ENCODE measurements at regions not wholly inside any gene's neighbourhood (a gene's known extent, or its start where the extent isn't known, plus 50 kb on each side); places are given as distances from the start of the nearest gene placed in this dataset.

DNA sequence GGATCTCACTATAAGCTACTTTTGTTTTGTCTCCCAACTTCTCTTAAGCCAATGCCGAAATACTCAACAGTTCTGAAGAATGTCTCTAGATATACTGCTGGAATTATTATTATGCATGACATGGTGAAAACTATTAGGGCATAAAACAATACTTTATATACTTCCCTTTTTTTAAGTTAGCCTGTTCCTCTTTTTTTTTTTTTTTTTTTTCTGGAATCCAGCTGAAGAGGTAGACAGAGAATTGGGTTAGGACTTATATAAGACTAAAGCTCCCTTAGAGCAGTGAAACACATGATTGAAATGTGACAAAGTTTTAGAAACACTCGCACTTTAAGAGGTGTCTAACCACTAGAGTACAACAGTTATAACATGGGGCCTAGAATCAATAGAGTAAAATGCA is 850.9 kb upstream of the PCDH9 start:
- Histone ChIP-seq H3K27me3 (replicated peaks; ENCODE audit: insufficient read depth) (no peaks in the 10 kb centered on the region), H3F3A (ENCODE audit: insufficient read depth) (no peaks in the 10 kb centered on the region), H3K9me3 (ENCODE audit: low read depth) (peaks cover 3% of the 10 kb centered on the region), H3K9ac (no peak overlapping the region), H3K36me3 (ENCODE audit: low read depth) (no peaks in the 10 kb centered on the region), H3K9me2 (ENCODE audit: insufficient read depth) (no peaks in the 10 kb centered on the region), H4K20me1 (ENCODE audit: insufficient read depth) (no peaks in the 10 kb centered on the region), H3K4me1 (ENCODE audit: insufficient read depth) (no peaks in the 10 kb centered on the region), H3K27ac (no peak overlapping the region), H2AFZ (no peak overlapping the region), H3K4me2 (ENCODE audit: unreplicated experiment) (no peak overlapping the region), H3K4me3 (no peak overlapping the region), H3K79me2 (ENCODE audit: insufficient read depth) (no peaks in the 10 kb centered on the region)
- 28 to 38% methylated on average over 2 of the region's 2 CpGs for WGBS, 2 experiments (ENCODE audit: low coverage in 1 of 2, low lambda C conversion rate in 2 of 2, missing lambda C conversion rate in 2 of 2)
- in situ Hi-C loops (cut with MboI) = no loop called here
- no peak for TF ChIP-seq EZH2 (IDR thresholded peaks at IDR 0.05; ENCODE audit: insufficient read depth, poor library complexity, severe bottlenecking)
- no peak for DNase-seq

DNA sequence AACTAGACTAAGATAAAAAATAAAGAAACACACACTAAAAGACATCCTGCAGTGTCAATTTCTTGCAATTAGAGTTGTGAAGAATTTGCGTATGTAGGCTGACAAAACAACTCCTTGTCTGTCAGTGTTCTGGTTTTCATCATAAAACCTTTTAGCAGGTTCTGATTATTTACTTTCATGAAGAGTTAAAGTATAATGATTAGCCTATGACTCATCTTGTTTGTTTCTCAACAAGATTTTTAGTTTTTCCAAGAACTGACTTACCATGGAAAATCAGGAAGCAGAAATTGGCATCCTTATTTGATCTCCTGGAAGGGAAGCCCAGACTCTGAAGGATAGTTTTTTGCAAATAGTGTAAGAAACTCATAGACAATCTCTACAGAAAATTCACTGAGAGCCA is 848.7 kb upstream of the PCDH9 start:
- peaks cover 3% of the 10 kb centered on the region for H3K9me3 ChIP-seq (ENCODE audit: low read depth)
- H3K4me1 ChIP-seq (ENCODE audit: insufficient read depth) = no peaks in the 10 kb centered on the region
- 7 to 9% methylated on average over 1 of the region's 1 CpG for WGBS, 2 experiments (ENCODE audit: low coverage in 1 of 2, low lambda C conversion rate in 2 of 2, missing lambda C conversion rate in 2 of 2)
- H3K4me3 ChIP-seq = no peak overlapping the region
- no peaks in the 10 kb centered on the region for H3K79me2 ChIP-seq (ENCODE audit: insufficient read depth)
- in situ Hi-C loops (cut with MboI) = no loop called here
- TF ChIP-seq EZH2phosphoT487 (IDR thresholded peaks at IDR 0.05; ENCODE audit: insufficient read depth, low read depth) = no peak
- TF ChIP-seq EZH2 (IDR thresholded peaks at IDR 0.05; ENCODE audit: insufficient read depth, poor library complexity, severe bottlenecking) = no peak
- H3K9ac ChIP-seq = no peak overlapping the region
- H2AFZ ChIP-seq = no peak overlapping the region
- no peaks in the 10 kb centered on the region for H3K27me3 ChIP-seq (replicated peaks; ENCODE audit: insufficient read depth)
- no peak overlapping the region for H3K4me2 ChIP-seq (ENCODE audit: unreplicated experiment)
- no peak overlapping the region for H3K27ac ChIP-seq
- H4K20me1 ChIP-seq (ENCODE audit: insufficient read depth) = no peaks in the 10 kb centered on the region
- H3K9me2 ChIP-seq (ENCODE audit: insufficient read depth) = no peaks in the 10 kb centered on the region
- DNase-seq = no peak
- H3K36me3 ChIP-seq (ENCODE audit: low read depth) = no peaks in the 10 kb centered on the region
- no peaks in the 10 kb centered on the region for H3F3A ChIP-seq (ENCODE audit: insufficient read depth)

GRCh38 chr13:68078469-68078868 is 848.3 kb upstream of the PCDH9 start:
- Histone ChIP-seq H3K9me3 (ENCODE audit: low read depth) (peaks cover 4% of the 10 kb centered on the region), H3K79me2 (ENCODE audit: insufficient read depth) (no peaks in the 10 kb centered on the region), H3K36me3 (ENCODE audit: low read depth) (no peaks in the 10 kb centered on the region), H2AFZ (no peak overlapping the region), H3K4me1 (ENCODE audit: insufficient read depth) (no peaks in the 10 kb centered on the region), H3K27me3 (replicated peaks; ENCODE audit: insufficient read depth) (no peaks in the 10 kb centered on the region), H3F3A (ENCODE audit: insufficient read depth) (no peaks in the 10 kb centered on the region), H4K20me1 (ENCODE audit: insufficient read depth) (no peaks in the 10 kb centered on the region), H3K4me2 (ENCODE audit: unreplicated experiment) (no peak overlapping the region), H3K9me2 (ENCODE audit: insufficient read depth) (no peaks in the 10 kb centered on the region), H3K27ac (no peak overlapping the region), H3K9ac (no peak overlapping the region), H3K4me3 (no peak overlapping the region)
- no peak for DNase-seq
- 18 to 19% methylated on average over 2 of the region's 2 CpGs for WGBS, 2 experiments (ENCODE audit: low coverage in 1 of 2, low lambda C conversion rate in 2 of 2, missing lambda C conversion rate in 2 of 2)
- TF ChIP-seq EZH2phosphoT487 (IDR thresholded peaks at IDR 0.05; ENCODE audit: insufficient read depth, low read depth) (no peak), EZH2 (IDR thresholded peaks at IDR 0.05; ENCODE audit: insufficient read depth, poor library complexity, severe bottlenecking) (no peak)
- in situ Hi-C loops (cut with MboI) = no loop called here

DNA sequence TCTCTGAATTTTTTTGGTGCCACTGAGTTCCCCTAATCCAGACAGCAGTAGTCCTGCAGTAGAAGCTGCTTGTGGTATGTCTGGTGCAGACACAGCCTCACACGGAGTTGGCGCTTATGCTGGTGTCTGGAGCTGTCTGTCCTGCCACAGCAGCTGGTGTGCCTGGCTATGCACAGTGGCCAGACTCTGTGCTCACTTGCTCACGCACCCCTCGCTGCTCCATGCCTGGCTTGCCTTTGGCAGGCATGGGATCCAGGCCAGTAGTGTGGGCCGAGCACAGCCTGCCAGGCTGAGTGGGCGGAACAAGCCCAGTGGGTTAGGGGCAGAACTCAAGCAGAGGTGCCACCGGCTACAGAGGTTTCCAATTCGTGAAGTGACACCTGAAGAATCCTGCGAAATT is 845.9 kb upstream of the PCDH9 start:
- Histone ChIP-seq H2AFZ (no peak overlapping the region), H3K9me3 (ENCODE audit: low read depth) (peaks cover 4% of the 10 kb centered on the region), H3K27me3 (replicated peaks; ENCODE audit: insufficient read depth) (no peaks in the 10 kb centered on the region), H3K4me3 (no peak overlapping the region), H3K36me3 (ENCODE audit: low read depth) (no peaks in the 10 kb centered on the region), H3K27ac (no peak overlapping the region), H3F3A (ENCODE audit: insufficient read depth) (no peaks in the 10 kb centered on the region), H3K79me2 (ENCODE audit: insufficient read depth) (no peaks in the 10 kb centered on the region), H3K4me2 (ENCODE audit: unreplicated experiment) (no peak overlapping the region), H3K9ac (no peak overlapping the region), H4K20me1 (ENCODE audit: insufficient read depth) (no peaks in the 10 kb centered on the region), H3K9me2 (ENCODE audit: insufficient read depth) (no peaks in the 10 kb centered on the region), H3K4me1 (ENCODE audit: insufficient read depth) (no peaks in the 10 kb centered on the region)
- DNase-seq = no peak
- 29 to 35% methylated on average over 9 of the region's 9 CpGs for WGBS, 2 experiments (ENCODE audit: low coverage in 1 of 2, low lambda C conversion rate in 2 of 2, missing lambda C conversion rate in 2 of 2)
- TF ChIP-seq EZH2 (IDR thresholded peaks at IDR 0.05; ENCODE audit: insufficient read depth, poor library complexity, severe bottlenecking) (no peak), EZH2phosphoT487 (IDR thresholded peaks at IDR 0.05; ENCODE audit: insufficient read depth, low read depth) (no peak)
- in situ Hi-C loops (cut with MboI) = no loop called here

DNA sequence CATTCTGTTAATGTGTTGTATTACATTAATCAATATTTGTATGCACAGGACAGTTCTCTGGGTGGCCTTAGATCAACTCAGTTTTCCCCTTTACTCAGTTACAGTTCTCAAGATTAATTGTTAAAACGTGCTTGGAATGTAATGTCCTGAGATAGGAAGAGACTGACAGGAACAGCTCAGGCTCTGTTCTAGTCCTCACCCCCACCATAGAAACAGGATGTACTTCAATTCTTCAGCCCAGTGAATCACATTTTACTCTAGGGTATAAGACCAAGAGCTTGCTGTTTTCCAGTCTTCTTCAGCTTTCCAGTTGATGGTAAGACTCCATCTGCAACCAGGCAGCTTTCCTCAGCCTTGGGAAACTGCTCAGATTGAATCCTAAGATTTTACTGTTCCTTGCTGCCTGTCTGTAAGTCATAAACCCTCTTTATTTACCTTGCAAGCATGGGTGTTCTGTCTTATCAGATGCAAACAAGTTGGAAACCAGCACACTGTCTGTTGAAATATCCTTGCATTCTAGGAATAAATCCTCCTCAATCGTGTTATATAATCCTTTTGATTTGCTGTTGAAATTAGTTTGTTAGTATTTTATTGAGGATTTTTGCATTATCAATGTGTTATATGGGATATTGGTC is 836.9 kb upstream of the PCDH9 start:
- Histone ChIP-seq H3K9ac (no peak overlapping the region), H3K27ac (no peak overlapping the region), H3K4me1 (ENCODE audit: insufficient read depth) (no peaks in the 10 kb centered on the region), H4K20me1 (ENCODE audit: insufficient read depth) (no peaks in the 10 kb centered on the region), H3K79me2 (ENCODE audit: insufficient read depth) (no peaks in the 10 kb centered on the region), H3K9me2 (ENCODE audit: insufficient read depth) (no peaks in the 10 kb centered on the region), H3K27me3 (replicated peaks; ENCODE audit: insufficient read depth) (no peaks in the 10 kb centered on the region), H3K4me3 (no peak overlapping the region), H2AFZ (no peak overlapping the region), H3F3A (ENCODE audit: insufficient read depth) (no peaks in the 10 kb centered on the region), H3K4me2 (ENCODE audit: unreplicated experiment) (no peak overlapping the region), H3K36me3 (ENCODE audit: low read depth) (no peaks in the 10 kb centered on the region), H3K9me3 (ENCODE audit: low read depth) (peaks cover 2% of the 10 kb centered on the region)
- 3 to 10% methylated on average over 2 of the region's 2 CpGs for WGBS, 2 experiments (ENCODE audit: low coverage in 1 of 2, low lambda C conversion rate in 2 of 2, missing lambda C conversion rate in 2 of 2)
- in situ Hi-C loops (cut with MboI) = no loop called here
- TF ChIP-seq EZH2phosphoT487 (IDR thresholded peaks at IDR 0.05; ENCODE audit: insufficient read depth, low read depth) = no peak
- TF ChIP-seq EZH2 (IDR thresholded peaks at IDR 0.05; ENCODE audit: insufficient read depth, poor library complexity, severe bottlenecking) = no peak
- DNase-seq = no peak

Measured in GM23248 (cell line).